IgD-negative memory B cell (primary cell): ENCODE measurements at regions not wholly inside any gene's neighbourhood (a gene's known extent, or its start where the extent isn't known, plus 50 kb on each side); places are given as distances from the start of the nearest gene placed in this dataset.
A peak's percentile ranks its signal among the peaks of the same experiment; 100 is the strongest.

Experiments
- H3K27ac Mint-ChIP-seq, 3 donors: one replicate each; pipeline ENCODE4 v1.8.0; 2020 to 2022; ENCODE audit warnings: mild to moderate bottlenecking in 3 of 3, mixed read lengths in 3 of 3, moderate library complexity in 1 of 3
- H3K27me3 Mint-ChIP-seq: one replicate; pipeline ENCODE4 v1.8.0; 2021; ENCODE audit warnings: mixed read lengths
- H3K36me3 Mint-ChIP-seq: one replicate; pipeline ENCODE4 v1.8.0; 2020; ENCODE audit warnings: mild to moderate bottlenecking, mixed read lengths
- H3K4me1 Mint-ChIP-seq, 3 donors: one replicate each; pipeline ENCODE4 v1.8.0; 2020 to 2022; ENCODE audit warnings: mixed read lengths in 3 of 3, mild to moderate bottlenecking in 1 of 3
- H3K4me3 Mint-ChIP-seq, 4 donors: one replicate each; pipeline ENCODE4 v1.8.0; 2020 to 2022; ENCODE audit warnings: mild to moderate bottlenecking in 4 of 4, mixed read lengths in 4 of 4, moderate library complexity in 3 of 4
- H3K9me3 Mint-ChIP-seq, 3 donors: one replicate each; pipeline ENCODE4 v1.8.0; 2020 to 2021; ENCODE audit warnings: mixed read lengths in 3 of 3, mild to moderate bottlenecking in 1 of 3

DNA sequence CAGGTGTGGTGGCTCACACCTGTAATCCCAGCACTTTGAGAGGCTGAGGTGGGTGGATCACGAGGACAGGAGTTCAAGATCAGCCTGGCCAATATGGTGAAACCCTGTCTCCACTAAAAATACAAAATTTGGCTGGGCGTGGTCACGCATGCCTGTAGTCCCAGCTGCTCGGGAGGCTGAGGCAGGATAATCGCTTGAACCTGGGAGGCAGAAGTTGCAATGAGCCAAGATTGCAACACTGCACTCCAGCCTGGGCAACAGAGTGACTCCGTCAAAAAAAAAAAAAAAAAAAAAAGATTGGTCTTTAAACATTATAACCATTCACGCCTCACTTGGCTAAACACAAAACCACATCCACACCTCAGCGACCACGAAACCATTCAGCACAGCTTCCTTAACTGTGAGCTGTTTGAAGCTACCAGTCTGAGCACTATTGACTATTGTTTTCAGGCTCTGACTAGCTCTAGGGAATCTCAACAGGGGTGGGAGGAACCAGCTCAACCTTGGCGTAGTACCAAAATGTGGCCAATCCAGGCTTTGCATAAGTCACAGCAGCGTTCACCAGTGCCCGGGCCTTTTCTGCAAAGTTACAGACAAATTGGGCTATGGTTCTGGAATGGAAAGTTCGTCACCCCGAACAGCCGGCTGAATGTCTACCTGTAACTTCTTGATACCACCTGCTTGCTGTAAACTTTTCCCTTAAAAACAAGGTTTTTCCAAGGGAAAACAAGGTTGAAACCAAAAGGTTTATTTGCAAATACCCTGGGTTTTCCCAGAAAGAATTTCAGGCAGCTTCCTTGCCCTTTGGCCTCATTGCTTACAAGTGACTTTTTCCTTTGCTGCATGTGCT lies 73.6 kb upstream of the DHX15 start:
- Mint-ChIP-seq H3K27me3 (peaks cover 47% of the 10 kb centered on the region), H3K36me3 (no peaks in the 10 kb centered on the region), H3K9me3 (peaks cover 0 to 4% (median 0%) of the 10 kb centered on the region in 3 donors), H3K4me3 (peak overlapping the region in 2 of 4 donors; percentile 22 to 35), H3K4me1 (peaks cover 0 to 6% (median 4%) of the 10 kb centered on the region in 3 donors), H3K27ac (no peak overlapping the region)

DNA sequence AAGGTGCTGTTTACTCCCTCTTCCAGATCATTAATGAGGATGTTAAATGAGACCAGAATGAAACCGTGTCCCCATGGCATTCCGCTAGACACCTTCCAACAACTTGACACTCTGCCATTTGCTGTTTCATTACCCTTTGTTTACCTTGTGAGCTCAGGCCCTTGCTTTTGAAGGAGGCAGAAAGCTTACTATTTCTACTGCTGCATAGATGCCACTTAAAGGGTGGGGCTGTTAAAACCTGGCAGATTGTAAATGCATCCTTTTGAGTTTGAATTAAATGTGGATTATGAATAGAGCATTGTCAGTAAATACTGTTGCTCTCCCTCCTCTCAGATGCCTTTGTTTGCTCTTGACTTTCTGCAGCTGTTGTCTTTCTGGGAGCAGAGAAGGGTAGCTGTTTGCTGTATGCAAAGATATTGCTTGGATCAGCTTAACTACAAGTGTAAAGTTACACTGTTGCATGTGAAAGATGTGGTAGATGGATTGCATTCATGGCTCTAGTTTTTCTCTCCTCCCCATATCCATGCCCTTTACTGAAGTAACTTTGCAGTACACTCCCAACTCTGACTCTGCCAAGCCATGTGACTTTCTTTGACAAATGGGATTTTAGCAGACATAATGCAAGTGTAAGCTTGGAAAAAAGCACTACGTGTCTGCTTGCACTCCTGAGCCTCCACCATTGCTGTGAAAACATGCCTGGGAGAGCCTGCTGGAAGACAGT lies 75.0 kb upstream of the DHX15 start:
- H3K27ac Mint-ChIP-seq, result no peak overlapping the region
- H3K27me3 Mint-ChIP-seq, result peaks cover 50% of the 10 kb centered on the region
- peaks cover 0 to 6% (median 4%) of the 10 kb centered on the region in 3 donors for H3K4me1 Mint-ChIP-seq
- peaks cover 0 to 4% (median 0%) of the 10 kb centered on the region in 3 donors for H3K9me3 Mint-ChIP-seq
- H3K4me3 Mint-ChIP-seq, result no peak overlapping the region
- H3K36me3 Mint-ChIP-seq, result no peaks in the 10 kb centered on the region

DNA sequence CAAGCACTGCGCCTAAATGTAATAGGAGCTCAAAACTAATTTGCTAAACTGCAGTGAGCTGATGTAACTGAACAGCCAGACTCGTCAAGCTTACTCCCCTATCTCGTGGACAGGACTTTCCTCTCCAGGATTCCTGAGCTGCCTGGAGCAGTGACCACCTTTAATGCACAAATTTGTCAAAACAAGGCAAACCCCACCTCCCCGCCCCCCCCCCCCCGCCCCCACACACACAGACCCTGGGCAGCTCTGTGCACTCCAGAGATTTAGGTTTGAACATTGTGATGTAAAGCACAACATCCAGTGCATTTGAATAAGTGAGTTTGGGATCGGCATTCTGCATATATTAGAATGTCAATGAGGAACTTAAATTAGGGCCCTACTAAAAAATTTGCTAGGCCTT lies 77.7 kb upstream of the DHX15 start:
- Mint-ChIP-seq H3K27ac (no peak overlapping the region), H3K27me3 (peaks cover 41% of the 10 kb centered on the region), H3K4me3 (no peak overlapping the region), H3K36me3 (no peaks in the 10 kb centered on the region), H3K4me1 (peaks cover 0 to 6% (median 3%) of the 10 kb centered on the region in 3 donors), H3K9me3 (no peaks in the 10 kb centered on the region)

DNA sequence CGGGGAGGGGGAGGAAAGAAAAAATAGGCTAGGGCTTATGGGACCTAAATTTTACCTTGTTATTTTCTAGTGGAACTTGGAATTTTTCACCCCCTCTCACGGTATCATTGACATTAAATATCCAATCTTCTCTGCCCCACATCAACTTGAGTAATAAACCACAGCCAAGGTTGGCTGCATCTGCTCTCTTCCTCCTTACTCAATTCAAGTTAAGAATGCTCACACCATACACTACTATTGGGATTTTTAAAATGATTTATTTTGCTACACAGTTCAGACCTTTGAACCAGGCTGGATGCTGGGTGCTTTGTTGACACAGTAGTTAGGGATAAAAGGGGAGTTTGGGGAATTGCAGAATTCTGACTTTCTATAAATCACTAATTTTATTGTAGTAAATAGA lies 78.2 kb upstream of the DHX15 start:
- Mint-ChIP-seq H3K27me3 (peaks cover 40% of the 10 kb centered on the region), H3K4me3 (no peak overlapping the region), H3K9me3 (no peaks in the 10 kb centered on the region), H3K4me1 (peaks cover 0 to 6% (median 2%) of the 10 kb centered on the region in 3 donors), H3K27ac (no peak overlapping the region), H3K36me3 (no peaks in the 10 kb centered on the region)

DNA sequence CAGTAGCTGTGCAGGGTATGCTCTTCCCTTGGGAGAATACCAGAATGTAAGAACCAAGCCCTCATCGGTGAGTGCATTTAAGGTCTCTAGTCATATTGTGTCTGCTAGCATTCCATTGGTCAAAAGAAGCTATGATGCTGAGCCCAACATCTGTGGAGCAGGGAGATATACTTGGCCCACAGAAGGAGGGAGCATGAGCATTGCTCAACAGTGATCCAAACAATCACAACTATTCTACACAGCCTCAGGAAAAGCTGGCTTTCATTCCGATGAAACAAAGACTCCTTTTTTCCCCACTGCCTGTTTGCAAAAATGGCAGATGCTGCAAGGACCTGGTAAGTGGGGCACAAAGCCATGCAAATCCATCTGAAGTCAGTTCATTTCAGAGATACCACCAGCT lies 80.6 kb upstream of the DHX15 start:
- Mint-ChIP-seq H3K27me3 (peaks cover 35% of the 10 kb centered on the region), H3K27ac (no peak overlapping the region), H3K9me3 (no peaks in the 10 kb centered on the region), H3K4me1 (no peaks in the 10 kb centered on the region), H3K4me3 (no peak overlapping the region), H3K36me3 (no peaks in the 10 kb centered on the region)

DNA sequence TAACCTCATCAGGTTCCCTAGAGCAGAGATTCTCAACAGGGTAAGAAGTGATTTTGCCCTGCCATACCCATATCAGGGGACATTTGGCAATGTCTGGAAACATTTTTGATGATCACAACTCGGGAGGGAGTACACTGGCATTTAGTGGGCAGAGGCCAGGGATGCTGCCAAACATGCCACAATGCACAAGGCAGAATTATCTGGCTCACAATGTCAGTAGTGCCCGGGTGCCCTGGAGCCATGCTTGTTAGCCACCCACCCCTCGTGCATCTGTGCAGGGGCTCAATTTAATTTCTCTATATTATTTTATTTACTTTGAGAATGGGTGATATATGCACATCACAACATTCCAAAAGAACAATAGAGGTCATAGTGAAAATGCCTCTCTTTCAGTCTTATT lies 82.0 kb upstream of the DHX15 start:
- Mint-ChIP-seq H3K36me3 (no peaks in the 10 kb centered on the region), H3K9me3 (no peaks in the 10 kb centered on the region)

DNA sequence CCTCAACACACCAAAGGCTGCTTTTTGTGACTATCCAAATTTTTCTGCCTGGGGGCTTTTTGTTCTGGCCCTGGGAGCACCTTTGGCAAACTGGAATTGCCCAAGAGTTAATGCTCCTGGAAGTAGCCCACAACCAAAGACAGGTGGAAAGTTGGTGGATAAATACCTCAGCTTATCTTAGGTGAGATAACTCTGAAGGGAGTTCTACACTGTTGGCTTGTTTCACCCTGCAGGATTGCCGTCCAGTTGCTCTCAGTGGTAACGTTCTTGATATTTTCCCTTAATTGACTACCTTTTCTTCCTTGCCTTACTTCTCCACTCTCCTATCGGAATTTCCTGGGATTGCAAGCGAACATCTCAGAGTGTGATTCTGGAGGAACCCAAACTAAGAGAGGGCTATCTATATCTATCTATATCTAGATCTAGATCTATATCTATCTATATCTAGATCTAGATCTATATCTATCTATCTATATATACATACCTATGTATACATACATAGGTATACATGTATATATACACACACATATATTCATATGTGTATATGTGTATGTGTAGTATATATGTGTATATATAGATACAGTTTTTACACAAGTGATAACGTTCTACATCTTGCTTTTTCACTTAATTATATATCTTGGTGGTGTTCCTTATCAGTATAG lies 82.6 kb upstream of the DHX15 start:
- Mint-ChIP-seq H3K4me1 (no peaks in the 10 kb centered on the region), H3K36me3 (no peaks in the 10 kb centered on the region), H3K27ac (no peak overlapping the region), H3K4me3 (no peak overlapping the region), H3K27me3 (peaks cover 20% of the 10 kb centered on the region), H3K9me3 (peaks cover 0 to 4% (median 3%) of the 10 kb centered on the region in 3 donors)

More for the DNA sequence above, 82.0 kb upstream of the DHX15 start:
- Mint-ChIP-seq H3K27ac (no peak overlapping the region), H3K27me3 (peaks cover 25% of the 10 kb centered on the region), H3K4me1 (no peaks in the 10 kb centered on the region), H3K4me3 (no peak overlapping the region)

DNA sequence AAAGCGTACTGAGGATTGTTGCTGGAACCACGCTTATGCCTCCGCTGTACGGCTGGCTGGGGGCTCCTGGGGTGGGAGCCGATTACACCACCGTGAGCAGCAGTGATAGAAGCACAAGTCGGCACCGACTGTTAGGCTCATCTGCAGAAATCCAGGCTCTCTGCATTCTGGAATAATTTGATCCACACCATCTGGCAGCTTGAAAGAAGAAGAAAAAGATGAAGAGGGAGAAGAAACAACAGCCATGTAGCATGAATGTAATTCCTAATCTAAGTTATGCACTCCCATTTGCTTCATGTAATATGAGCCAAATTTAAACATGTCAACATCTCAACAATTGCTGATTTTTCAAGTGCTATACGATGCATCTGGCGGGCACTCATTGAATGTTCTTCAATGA lies 84.6 kb upstream of the DHX15 start:
- H3K27me3 Mint-ChIP-seq, result peaks cover 15% of the 10 kb centered on the region
- H3K36me3 Mint-ChIP-seq, result no peaks in the 10 kb centered on the region
- H3K27ac Mint-ChIP-seq, result no peak overlapping the region

DNA sequence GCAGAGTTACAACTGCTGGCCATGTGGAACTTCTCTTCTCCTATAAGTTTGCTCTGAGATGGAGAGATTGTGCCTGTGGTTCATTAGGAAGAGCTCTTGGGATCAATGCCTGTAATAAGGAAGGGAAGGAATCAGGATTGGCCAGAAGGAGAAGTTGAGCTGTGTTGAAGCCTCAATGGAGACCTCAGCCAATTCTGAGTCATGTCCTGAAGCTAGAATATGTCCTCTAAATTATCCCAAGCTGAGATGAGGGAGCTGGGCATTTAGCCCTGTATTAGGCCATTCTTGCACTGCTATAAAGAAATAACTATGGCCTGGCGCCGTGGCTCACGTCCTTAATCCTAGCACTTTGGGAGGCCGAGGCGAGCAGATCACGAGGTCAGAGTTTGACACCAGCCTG lies 85.4 kb upstream of the DHX15 start:
- Mint-ChIP-seq H3K4me1 (no peaks in the 10 kb centered on the region), H3K36me3 (no peaks in the 10 kb centered on the region), H3K27me3 (peaks cover 16% of the 10 kb centered on the region), H3K27ac (no peak overlapping the region), H3K9me3 (peaks cover 0 to 4% (median 4%) of the 10 kb centered on the region in 3 donors), H3K4me3 (no peak overlapping the region)

More for the DNA sequence above, 84.6 kb upstream of the DHX15 start:
- H3K9me3 Mint-ChIP-seq, result peaks cover 0 to 4% (median 4%) of the 10 kb centered on the region in 3 donors
- H3K4me3 Mint-ChIP-seq, result no peak overlapping the region
- no peaks in the 10 kb centered on the region for H3K4me1 Mint-ChIP-seq

DNA sequence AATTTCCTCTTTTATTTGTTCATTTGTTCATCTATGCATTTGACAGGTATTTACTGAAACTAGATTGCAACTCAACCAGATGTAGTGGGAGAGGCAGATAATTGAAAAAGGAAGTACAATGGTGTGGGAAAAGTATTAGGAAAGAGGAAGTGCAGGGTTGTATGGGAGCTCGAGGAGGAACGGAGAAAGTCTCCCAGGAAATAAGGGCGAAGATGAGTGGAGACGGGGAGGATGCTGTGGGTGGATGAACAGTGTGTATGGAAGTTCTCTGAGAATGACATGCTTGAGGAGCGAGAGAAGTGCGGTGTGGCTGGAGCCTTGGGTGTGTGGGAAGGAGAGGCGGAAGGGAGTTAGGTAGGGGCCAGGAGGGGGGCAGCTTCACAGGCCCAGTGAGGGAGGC lies 87.5 kb upstream of the DHX15 start:
- H3K27ac Mint-ChIP-seq, result no peak overlapping the region
- no peaks in the 10 kb centered on the region for H3K36me3 Mint-ChIP-seq
- H3K27me3 Mint-ChIP-seq, result peaks cover 14% of the 10 kb centered on the region
- no peak overlapping the region for H3K4me3 Mint-ChIP-seq
- no peaks in the 10 kb centered on the region for H3K4me1 Mint-ChIP-seq
- H3K9me3 Mint-ChIP-seq, result peaks cover 3 to 16% (median 7%) of the 10 kb centered on the region in 3 donors

DNA sequence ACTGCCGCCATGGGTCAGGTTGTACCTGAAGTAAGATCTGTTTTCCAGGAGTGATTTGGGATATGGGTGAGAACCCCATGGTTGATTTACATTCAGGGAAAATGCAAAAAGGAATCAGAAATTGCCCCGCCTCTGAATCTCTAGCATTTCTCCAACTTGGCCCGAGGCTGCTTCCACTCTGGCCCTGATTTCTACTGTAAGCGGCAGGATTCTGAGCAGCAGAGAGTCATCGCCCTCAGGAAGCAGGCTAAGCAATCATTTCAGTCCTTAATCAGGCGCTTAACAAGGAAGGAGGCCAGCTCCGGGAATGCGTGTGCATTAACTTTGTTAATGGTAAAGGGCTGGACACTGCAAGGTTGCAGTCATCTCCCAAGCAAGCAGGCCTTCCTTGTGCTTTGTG lies 88.5 kb upstream of the DHX15 start:
- H3K4me1 Mint-ChIP-seq, result no peaks in the 10 kb centered on the region
- H3K9me3 Mint-ChIP-seq, result peaks cover 4 to 17% (median 7%) of the 10 kb centered on the region in 3 donors
- H3K36me3 Mint-ChIP-seq, result no peaks in the 10 kb centered on the region
- peaks cover 16% of the 10 kb centered on the region for H3K27me3 Mint-ChIP-seq
- no peak overlapping the region for H3K4me3 Mint-ChIP-seq
- no peak overlapping the region for H3K27ac Mint-ChIP-seq

DNA sequence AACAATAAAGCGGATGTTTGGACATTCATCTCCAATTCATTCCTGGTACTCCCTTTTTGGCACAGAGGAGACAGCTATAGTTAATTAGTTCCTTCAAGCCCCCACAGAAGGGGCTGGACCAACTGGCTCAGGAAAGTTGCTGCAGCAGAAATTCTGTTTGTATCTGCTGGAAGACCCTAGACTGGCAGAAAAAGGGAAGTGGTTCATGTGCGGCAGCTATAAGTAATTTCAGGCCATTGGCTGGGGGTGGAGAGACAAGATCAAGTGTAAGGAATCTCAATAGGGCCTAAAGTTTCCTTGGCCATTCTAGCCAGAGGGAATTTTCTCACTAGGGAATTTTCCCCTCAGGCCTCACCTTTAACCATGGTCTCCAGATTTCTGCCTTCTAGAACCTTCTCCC lies 89.9 kb upstream of the DHX15 start:
- Mint-ChIP-seq H3K27me3 (peaks cover 16% of the 10 kb centered on the region), H3K4me1 (no peaks in the 10 kb centered on the region), H3K9me3 (peaks cover 4 to 17% (median 7%) of the 10 kb centered on the region in 3 donors)

DNA sequence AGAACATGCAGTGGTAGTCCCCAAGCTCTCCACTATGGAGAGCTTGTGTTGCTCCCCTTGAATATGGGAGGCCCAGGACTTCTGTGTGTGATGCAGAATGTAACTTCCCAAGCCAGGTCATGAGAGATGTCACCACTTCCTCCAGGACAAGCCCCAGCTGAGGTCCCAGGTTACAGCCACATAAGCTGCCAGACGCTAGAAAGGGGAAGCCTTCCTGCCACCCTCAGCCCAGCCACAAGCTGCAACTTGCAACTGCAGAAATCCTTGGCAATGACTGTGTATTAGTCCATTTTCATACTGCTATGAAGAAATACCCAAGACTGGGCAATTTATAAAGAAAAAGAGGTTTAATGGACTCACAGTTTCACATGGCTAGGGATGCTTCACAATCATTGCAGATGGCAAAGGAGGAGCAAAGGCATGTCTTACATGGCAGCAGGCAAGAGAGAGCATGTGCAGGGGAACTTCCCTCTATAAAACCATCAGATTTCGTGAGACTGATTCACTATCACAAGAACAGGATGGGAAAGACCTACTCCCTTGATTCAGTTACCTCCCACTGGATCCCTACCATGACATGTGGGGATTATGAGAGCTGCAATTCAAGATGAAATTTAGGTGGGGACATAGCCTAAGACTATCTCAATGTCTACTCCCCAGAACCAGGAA lies 91.5 kb upstream of the DHX15 start:
- H3K9me3 Mint-ChIP-seq, result peaks cover 4 to 17% (median 7%) of the 10 kb centered on the region in 3 donors
- H3K27ac Mint-ChIP-seq, result no peak overlapping the region
- H3K4me1 Mint-ChIP-seq, result no peaks in the 10 kb centered on the region
- peaks cover 15% of the 10 kb centered on the region for H3K27me3 Mint-ChIP-seq
- H3K36me3 Mint-ChIP-seq, result no peaks in the 10 kb centered on the region
- H3K4me3 Mint-ChIP-seq, result no peak overlapping the region

More for the DNA sequence above, 89.9 kb upstream of the DHX15 start:
- Mint-ChIP-seq H3K27ac (no peak overlapping the region), H3K4me3 (no peak overlapping the region), H3K36me3 (no peaks in the 10 kb centered on the region)

DNA sequence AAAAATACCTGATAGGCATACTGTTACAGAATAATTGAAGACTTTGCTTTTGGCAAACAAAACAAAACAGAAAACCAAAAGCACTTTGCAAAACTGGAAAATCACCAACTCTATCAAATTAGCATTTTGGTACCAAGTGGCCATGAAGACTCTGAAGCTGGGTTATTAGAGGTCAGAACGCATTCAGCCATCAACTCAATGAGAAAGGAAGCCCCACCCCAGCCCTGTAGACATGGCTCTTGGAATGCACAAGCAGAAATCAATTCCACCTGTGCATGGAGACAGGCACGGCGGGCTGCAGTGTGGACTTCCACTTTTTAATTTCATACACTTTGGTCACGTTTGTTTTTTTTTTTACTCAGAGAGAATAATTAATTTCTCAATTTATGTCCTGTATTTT lies 93.6 kb upstream of the DHX15 start:
- H3K4me1 Mint-ChIP-seq, result no peaks in the 10 kb centered on the region
- no peak overlapping the region for H3K27ac Mint-ChIP-seq
- H3K27me3 Mint-ChIP-seq, result peaks cover 22% of the 10 kb centered on the region
- H3K4me3 Mint-ChIP-seq, result no peak overlapping the region
- no peaks in the 10 kb centered on the region for H3K36me3 Mint-ChIP-seq
- H3K9me3 Mint-ChIP-seq, result peaks cover 3 to 13% (median 4%) of the 10 kb centered on the region in 3 donors
